SW480 (cell line): ENCODE measurements at regions not wholly inside any gene's neighbourhood (a gene's known extent, or its start where the extent isn't known, plus 50 kb on each side); places are given as distances from the start of the nearest gene placed in this dataset.

Experiments
- DNase-seq: peaks from one replicate; pipeline ENCODE4 v3.0.0-alpha.2; 2016; ENCODE audit warnings: low spot score

- no peak for DNase-seq
Observed at GRCh38 chr3:46113608-46114007, 86.3 kb upstream of the XCR1 start.

- no peak for DNase-seq
Observed at GRCh38 chr3:46112984-46113383, 85.7 kb upstream of the XCR1 start.

- peak; percentile 83 for DNase-seq
Observed at GRCh38 chr3:46112296-46112695, 85.0 kb upstream of the XCR1 start.

- peak; percentile 95 for DNase-seq
Observed at GRCh38 chr3:46110701-46111493, 83.6 kb upstream of the XCR1 start.

GRCh38 chr3:46107682-46108081 lies 80.4 kb upstream of the XCR1 start:
- no peak for DNase-seq

GRCh38 chr3:46105306-46105919 lies 78.1 kb upstream of the XCR1 start:
- DNase-seq, result no peak

- no peak for DNase-seq
Observed at GRCh38 chr3:46104706-46105105, 77.4 kb upstream of the XCR1 start.

GRCh38 chr3:46102780-46103130 lies 75.5 kb upstream of the XCR1 start:
- DNase-seq, result no peak

- no peak for DNase-seq
Observed at GRCh38 chr3:46102059-46102779, 74.9 kb upstream of the XCR1 start.

GRCh38 chr3:46100812-46101211 lies 73.5 kb upstream of the XCR1 start:
- DNase-seq, result no peak

- DNase-seq, result peak; percentile 48
Observed at GRCh38 chr3:46098319-46098761, 71.1 kb upstream of the XCR1 start.

- no peak for DNase-seq
Observed at GRCh38 chr3:46097691-46098241, 70.5 kb upstream of the XCR1 start.

- no peak for DNase-seq
Observed at GRCh38 chr3:46096781-46097180, 69.5 kb upstream of the XCR1 start.

GRCh38 chr3:46096336-46096735 lies 69.1 kb upstream of the XCR1 start:
- DNase-seq, result no peak

- DNase-seq, result no peak
Observed at GRCh38 chr3:46095307-46095706, 68.0 kb upstream of the XCR1 start.

GRCh38 chr3:46094506-46094905 lies 67.2 kb upstream of the XCR1 start:
- DNase-seq, result no peak

GRCh38 chr3:46093966-46094365 lies 66.7 kb upstream of the XCR1 start:
- DNase-seq, result no peak

- no peak for DNase-seq
Observed at GRCh38 chr3:46093327-46093942, 66.2 kb upstream of the XCR1 start.

- DNase-seq, result no peak
Observed at GRCh38 chr3:46092702-46093080, 65.4 kb upstream of the XCR1 start.

- no peak for DNase-seq
Observed at GRCh38 chr3:46091741-46092701, 64.7 kb upstream of the XCR1 start.

- no peak for DNase-seq
Observed at GRCh38 chr3:46091046-46091445, 63.8 kb upstream of the XCR1 start.
